ENCODE measurements at regions not wholly inside any gene's neighbourhood (a gene's known extent, or its start where the extent isn't known, plus 50 kb on each side); places are given as distances from the start of the nearest gene placed in this dataset.

DNA sequence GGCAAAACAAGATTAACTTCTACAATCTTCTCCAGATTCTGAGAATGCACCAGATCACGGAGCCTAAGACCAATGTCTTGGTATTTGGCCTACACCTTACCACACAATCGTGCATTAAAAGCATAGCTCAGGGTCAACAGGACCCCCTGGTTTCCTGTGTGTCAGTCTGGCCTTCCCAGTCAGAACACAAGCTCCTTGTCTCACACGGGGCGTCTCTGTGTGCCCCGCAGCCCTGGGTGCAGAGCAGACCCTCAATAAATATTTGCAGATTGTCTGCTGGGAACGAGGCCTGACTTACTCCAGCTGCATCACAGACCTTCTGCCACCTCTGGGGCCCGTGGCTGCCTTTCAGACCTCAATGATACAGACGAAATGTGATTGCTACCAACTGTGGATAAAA, 82.5 kb upstream of the CTNNB1 start:
- no peak for DNase-seq

DNA sequence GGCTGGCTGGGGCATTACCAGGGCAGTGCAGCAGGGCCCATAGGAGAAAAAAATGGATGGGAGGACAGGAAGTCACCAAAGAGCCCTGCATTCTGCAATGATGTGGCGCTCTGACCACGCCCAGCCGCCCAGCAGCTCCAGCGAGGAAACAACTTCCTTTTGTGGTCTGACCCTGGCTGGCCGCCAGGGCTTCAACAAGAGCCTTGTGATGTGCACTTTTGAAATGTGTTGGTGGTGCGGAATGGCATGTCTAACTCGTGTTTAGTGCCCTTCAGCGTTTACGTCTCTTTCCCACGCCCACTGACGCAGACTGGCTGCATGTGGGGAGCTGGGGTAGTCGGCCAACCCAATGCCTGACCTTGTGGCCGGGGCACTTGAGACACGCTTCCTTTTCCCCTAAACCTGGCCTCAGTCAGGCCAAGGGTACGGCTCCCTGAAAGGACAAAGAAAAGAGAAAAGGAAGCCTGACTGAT, 81.9 kb upstream of the CTNNB1 start:
- peak; percentile 89 for DNase-seq

DNA sequence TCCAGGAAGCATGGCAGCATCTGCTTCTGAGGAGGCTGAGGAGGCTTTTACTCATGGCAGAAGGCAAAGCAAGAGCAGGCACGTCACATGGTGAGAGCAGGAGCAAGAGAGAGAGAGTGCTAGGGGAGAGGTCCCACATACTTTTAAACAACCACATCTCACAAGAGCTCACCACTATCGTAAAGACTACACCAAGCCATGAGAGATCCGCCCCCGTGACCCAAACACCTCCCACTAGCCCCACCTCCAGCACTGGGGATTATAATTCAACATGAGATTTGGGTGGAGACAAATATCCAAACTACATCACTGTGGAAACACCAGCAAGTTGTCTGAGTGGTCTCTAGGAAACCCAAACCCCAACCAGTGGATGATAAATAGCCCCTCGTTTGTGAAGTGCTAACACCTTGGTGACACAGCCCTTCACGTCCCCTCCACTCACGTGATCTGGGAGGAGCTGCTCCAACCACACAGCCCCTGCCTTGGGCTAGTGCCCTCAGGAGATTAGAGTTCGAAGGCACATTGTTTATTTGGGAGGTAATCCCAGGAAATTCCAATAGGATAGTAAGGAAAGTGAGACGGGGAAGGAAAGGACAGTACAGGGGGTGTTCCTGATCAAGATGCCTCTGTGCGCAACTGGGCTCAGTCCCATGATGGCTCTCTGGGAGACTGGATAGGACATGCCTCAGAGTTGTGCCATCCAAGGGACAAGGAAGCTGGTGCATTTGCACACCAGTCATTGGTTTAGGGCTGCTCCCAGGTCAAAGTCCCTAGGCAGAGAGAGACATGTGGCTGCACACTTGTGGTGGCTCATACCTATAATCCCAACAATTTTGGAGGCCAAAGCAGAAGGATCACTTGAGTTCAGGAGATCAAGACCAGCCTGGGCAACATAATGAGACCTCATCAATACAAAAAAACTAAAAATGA, 80.6 kb upstream of the CTNNB1 start:
- DNase-seq: peak; percentile 8

DNA sequence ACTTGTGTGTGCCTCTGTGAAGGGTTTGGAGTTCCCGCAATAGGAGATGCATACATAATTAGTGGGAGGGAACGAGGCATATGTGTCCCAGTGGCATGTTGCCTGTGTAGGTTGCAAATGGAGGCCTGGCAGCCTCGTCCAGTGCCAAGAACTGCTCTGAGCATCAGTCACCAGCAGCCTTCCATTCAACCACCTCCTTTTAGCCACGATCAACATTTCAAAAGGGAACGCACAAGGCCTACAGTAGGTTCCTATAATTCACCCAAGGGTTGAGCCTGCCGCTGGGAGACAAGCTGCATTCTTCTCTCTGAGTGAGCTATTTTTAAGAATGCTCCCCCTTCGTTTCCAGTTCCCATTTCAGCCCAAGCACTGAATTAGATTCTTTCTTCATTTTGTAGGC, 78.8 kb upstream of the CTNNB1 start:
- DNase-seq: no peak

DNA sequence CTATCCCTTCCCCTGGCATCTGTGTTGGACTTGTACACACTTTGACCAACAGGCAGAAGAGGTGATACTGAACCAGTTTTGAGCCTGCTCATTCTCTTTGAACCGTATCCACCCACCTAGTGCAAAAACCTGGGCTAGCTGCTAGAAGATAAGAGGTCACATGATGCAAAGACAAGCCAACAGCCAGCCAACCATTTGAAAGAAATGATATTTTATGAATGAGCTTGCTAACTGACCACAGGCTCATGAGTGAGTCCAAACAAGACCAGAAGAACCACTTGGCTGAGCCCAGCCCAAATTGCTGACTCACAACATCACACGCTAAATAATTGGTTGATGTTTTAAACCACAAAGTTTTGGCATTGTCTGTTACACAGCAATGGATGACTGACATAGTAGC, 74.0 kb upstream of the CTNNB1 start:
- no peak for DNase-seq

DNA sequence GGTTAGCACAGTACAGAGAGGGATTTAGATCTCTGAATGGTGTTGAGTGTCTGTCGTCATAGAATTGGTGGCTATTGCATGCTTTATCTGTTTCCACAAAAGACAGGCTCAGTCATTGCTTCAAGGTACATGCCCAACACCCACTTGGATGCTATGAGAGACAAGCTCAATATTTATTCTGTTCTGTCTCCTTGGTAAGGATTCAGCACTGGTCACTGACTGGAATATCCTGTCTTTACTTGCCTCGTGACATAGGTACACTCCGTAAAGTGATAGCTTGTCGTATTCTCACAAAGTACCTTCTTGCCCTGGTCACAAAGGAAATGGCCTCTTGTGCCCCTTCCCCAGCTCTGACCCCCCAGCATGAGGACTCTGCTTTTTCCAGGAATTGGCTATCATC, 72.8 kb upstream of the CTNNB1 start:
- no peak for DNase-seq

DNA sequence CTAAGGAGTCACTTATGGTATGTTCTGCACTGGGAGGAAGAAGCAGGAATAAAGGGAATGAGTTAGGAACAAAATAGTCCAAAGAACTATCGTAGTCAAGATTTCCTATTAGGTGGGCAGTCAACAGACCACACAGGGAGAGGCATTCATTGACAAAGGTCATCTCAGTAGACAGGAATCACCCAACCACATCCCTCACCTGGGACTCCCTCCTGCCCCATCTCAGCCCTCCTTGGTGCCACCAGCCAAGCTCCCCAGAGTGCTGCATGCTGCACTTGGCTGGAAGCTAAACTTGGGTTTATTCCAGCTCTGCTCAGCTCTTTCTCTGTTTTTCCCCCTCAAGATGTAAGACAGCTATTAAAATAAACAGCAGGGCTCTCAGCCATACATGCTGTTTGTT, 72.3 kb upstream of the CTNNB1 start:
- no peak for DNase-seq

DNA sequence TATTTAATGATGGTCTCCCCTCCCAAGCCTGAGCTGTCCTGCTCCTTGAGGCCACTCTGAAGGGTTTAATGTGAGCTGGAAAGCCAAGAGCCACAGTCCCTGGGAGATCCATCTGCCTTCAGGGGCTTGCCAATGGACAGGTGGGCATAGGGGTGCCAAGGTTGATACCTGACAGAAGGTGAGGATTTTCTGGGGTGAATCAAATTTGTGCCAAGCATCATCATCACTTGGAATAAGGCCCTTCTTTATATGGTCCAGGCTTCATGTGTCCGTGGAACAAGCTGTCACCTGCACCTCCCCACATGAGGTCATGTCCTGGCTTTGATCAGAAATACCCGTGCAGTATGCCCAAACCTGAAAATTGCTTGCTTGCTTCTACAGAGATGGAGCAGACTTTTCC, 71.9 kb upstream of the CTNNB1 start:
- DNase-seq: no peak

DNA sequence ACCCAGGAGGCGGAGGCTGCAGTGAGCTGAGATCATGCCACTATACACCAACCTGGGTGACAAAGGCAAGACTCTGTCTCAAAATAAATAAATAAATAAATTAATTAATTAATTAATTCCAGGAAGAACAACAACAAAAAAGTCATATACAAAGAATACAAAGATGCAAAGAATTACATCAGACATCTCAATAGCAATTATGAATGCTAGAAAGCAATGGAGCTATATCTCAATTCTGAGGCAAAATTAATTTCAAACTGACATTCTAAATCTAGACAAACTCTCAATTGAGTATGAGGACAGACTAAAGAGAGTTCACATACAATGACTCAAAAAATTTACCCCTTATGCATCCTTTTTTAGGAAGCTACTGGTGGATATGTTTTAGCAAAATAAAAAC, 69.6 kb upstream of the CTNNB1 start:
- no peak for DNase-seq

DNA sequence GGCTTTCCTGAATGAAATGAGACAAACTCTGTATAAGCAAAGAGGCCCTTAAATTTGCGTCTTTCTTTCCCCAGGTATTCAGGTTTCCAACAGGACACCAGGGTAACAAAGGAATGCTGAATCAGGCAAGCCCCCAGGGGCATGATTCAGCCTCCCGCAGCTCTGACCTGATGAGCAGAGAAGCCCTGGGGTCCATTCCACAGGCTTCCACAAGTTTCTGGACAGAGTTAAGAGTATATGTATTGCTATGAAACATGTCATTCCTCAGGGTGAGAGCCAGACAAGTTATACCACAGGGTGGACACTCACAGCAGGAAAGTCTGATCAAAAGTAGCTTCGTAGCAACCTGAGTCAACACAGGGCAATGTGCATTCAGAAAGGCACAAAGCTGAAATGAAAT, 68.1 kb upstream of the CTNNB1 start:
- no peak for DNase-seq

DNA sequence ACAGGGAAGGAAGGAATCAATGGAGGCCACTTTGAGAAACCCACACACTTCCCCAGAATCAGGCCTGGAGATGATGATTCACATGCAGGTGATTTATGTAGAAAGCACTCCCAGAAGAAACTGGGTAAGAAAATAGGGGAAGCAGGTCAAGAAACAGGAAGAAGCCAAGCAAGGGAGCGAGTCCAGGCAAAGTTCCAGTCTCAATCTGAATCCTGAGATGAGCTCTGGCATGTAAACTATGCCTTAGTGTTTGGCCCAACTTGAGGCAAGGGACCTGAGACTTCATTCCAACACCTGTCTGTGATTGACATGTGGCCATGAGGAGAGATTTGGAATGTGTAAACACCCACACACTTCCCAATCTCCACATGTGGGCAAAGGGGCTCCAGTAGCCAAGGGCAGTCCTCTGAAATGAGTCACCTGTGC, 61.6 kb upstream of the CTNNB1 start:
- DNase-seq: no peak

DNA sequence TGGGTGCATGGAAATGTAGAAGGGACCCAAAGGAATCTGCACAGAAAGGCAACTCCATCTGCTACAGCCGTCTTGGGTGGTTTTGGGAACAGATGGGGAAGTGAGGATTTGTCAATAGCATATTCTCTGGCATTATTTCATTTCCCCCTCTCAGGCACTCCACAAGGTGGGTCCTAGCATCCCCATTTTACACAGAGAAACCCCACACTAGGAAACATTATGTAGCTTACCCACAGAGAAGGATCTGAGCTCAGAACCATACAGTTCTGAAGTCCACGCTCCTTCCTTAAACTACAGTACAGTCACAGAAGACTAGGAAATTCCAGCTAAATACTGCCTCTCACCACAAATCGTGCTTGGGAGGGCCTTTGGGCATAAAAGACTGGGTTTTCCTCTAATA, 61.2 kb upstream of the CTNNB1 start:
- no peak for DNase-seq

DNA sequence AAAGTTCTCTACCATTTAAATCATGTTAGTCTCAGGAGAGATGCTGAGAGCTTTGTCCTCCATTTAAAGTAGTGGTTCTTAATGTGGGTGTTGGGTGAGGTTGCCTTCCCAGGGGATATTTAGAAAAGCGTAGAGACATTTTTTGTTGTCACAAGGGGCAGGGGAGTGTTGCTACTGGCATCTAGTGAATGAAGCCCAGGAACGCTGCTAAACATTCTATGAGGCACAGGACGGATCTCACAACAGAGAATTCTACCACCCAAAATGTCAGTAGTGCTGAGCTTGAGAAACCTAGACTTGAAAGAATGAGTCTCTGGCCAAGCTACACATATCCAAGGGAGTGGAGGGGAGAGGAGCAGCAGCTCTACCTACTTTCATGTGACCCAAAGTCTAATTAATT, 60.7 kb upstream of the CTNNB1 start:
- no peak for DNase-seq

DNA sequence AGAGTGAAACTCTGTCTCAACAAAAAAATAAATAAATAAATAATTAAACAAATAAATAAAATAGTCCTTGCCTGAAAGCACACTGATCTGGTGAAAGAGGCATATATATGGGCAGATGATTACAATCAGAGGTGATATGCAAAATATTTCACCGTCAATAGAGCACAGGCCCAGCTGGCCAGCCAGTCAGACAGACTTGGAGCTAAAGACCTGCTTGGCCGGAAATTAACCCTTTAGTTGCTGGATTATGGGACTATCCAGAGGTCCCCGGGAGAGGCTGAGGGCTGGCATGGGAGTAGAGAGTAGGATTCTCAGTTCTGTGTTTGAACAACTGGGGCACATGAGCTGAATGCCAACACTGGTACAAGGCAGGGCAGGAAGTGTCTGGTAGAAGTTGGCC, 59.1 kb upstream of the CTNNB1 start:
- no peak for DNase-seq

DNA sequence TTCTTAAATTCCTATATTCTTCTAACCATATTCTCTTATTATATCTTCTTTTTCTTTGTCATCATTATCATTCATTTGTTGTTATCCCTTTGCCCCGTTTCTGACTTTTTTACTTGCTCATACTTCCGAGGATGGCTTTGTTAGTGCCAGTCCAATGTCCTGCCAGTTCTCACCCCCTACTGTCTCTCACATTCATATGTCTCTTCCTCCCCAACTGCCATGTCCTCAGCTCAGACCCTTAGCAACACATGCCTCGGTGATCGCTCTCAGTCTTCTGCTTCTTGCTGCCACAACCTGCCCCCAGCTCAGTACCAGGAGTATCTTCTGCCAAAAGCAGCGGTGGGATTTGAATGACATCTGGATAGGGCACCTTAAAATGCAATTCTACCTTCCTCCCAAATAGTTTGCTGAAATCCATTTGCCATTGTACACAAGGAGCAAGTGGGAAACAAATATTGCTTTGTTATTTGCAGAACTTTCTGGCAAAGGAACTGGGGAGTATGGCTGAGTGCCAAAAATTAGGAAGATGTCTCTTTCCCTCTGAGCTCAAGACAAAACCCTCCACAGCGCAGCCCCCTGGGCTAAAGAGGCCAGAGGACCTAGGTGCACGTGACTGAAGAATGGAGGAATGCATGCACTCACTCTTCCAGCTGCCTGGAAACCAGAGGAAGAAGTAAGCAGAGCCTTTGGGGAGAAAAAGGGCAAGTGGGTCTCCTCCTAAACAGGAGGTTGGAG, 57.7 kb upstream of the CTNNB1 start:
- DNase-seq: no peak

DNA sequence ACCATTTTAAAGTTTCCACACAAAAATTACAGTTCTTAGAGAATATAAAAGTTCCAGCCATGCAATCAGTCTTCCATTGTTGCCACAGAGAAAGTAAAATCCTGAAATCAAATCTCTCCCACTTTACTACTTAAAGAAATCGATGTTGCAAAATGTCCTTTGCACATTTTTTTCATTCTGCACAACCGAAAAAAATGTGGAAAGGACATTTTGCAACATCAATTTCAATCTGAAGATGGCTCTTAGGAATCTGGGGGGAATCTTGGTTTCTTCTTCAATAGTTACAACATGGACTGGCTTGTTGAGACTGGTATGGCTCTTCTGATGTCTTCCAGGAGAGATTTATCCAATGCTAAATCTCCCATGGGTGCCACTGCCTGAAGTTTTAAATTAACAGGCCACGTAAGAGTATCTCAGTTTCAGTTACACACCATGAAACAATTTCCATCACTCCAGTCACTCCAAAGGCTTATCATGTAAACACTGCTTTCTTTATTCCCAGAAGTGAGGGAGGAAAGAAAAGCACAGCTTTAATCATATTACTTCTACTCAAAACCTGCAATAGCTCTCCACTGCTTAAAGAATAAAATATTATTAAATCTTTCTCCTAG, 55.8 kb upstream of the CTNNB1 start:
- DNase-seq: no peak

DNA sequence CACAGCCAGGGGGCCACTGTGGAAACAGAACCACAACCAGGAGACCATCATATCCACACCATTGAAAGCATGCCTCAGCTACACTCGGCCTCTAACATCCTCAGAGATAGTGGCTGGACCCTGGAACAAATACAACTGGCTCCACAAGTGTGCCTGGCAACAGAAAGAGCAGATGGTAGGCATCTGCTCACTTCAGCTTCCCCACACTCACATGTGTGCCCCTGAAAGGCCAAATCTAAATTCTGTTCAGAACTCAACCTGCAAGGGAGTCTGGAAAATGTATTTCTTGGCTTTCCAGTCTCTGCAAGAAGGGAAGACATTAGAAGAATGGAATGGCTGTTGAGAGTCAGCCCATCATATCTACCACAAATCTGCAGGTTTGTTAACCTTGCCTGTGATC, 54.7 kb upstream of the CTNNB1 start:
- no peak for DNase-seq

DNA sequence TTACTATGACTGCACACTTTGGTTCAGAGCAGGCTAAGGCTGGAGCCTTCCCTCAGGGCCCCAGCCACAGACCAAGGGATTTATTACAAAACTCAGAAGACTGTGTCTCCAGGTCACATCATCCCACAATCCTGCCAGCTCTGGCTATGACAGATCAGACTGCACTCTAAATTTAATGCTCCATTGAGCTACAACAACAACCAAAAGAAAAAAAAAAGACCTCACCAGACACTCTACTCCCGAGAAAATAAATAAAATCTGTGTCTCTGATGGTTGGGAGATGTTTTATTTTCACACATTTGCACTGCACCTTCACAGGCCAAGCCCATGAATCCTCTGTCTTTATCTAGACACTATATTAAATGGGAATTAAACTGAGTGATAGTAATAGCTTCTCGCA, 50.8 kb upstream of the CTNNB1 start:
- no peak for DNase-seq

DNA sequence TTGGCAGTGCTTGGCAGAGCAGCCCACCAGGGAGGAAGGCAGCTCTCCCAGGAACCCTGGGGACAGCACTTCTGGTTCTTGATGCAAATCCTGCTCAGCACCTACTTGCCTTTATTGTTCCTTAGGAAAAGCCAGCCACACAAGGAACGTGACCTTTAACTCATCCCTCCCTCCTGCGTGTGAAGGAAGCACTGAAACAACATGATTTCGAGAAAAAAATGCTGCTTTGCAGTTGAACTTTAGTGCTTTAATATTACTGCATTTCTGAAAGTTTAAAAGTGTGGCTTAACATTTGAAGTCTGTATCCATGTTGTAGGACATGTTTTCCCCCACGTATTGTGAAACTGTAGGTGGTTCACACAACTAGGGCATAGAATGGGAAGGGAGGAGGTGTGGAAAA, 50.4 kb upstream of the CTNNB1 start:
- no peak for DNase-seq

Measured in stimulated activated CD4-positive, alpha-beta T cell treated with anti-CD3 and anti-CD28 coated beads, Interleukin-15, amount 100 ng/mL, for 24 hours (primary cell).